ENCODE measurements at regions not wholly inside any gene's neighbourhood (a gene's known extent, or its start where the extent isn't known, plus 50 kb on each side); places are given as distances from the start of the nearest gene placed in this dataset.

DNA sequence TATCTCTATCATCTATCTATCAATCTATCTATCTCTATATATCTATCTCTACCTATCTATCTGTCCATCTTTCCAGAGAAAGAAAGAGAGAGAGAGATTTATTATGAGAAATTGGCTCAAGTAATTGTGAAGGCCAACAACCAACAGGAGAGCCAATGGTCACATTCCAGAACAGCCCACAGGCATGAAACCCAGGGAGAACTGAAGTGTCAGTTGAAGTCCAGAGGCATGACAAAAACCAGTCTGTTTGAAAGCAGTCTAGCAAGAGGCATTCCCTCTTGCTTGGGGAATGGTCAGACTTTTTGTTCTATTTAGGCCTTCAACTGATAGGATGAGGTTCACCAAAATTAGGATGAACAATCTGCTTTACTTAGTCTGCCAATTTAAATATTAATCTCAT, 87.6 kb upstream of the PLCXD3 start:
- Histone ChIP-seq H3K27me3 (replicated peaks; ENCODE audit: control insufficient read depth, insufficient read depth, low read length) (no peaks in the 10 kb centered on the region), H3K36me3 (ENCODE audit: control insufficient read depth, insufficient read depth, low read length) (no peaks in the 10 kb centered on the region), H3K4me3 (replicated peaks; ENCODE audit: low read depth, low read length) (no peak overlapping the region)
- TF ChIP-seq, protein P1, sequence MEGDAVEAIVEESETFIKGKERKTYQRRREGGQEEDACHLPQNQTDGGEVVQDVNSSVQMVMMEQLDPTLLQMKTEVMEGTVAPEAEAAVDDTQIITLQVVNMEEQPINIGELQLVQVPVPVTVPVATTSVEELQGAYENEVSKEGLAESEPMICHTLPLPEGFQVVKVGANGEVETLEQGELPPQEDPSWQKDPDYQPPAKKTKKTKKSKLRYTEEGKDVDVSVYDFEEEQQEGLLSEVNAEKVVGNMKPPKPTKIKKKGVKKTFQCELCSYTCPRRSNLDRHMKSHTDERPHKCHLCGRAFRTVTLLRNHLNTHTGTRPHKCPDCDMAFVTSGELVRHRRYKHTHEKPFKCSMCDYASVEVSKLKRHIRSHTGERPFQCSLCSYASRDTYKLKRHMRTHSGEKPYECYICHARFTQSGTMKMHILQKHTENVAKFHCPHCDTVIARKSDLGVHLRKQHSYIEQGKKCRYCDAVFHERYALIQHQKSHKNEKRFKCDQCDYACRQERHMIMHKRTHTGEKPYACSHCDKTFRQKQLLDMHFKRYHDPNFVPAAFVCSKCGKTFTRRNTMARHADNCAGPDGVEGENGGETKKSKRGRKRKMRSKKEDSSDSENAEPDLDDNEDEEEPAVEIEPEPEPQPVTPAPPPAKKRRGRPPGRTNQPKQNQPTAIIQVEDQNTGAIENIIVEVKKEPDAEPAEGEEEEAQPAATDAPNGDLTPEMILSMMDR (IDR thresholded peaks at IDR 0.05; ENCODE audit: insufficient read depth, low read length, poor library complexity, severe bottlenecking), result no peak
- no peak for DNase-seq (ENCODE audit: extremely low read depth, insufficient read length)

DNA sequence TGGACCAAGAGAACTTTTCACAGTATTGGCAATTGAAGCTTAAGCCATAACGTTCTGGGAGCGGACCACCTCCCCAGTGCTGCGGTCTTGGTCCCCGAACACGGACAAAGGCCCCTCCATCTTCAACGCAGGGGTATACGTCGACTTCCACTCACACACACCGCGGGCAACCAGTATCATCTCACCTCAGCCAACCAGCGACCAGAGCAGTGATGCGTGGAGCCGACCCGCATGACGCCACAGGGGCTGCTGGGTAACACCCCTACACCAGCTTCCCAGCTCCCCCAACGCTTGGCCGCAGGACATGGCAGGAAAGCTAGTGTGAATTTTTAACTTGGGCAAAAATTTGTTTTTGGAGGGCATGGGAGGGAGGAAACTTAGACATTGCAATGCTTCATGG, 77.3 kb upstream of the PLCXD3 start:
- Histone ChIP-seq H3K4me3 (replicated peaks; ENCODE audit: low read depth, low read length) (no peak overlapping the region), H3K36me3 (ENCODE audit: control insufficient read depth, insufficient read depth, low read length) (no peaks in the 10 kb centered on the region), H3K27me3 (replicated peaks; ENCODE audit: control insufficient read depth, insufficient read depth, low read length) (no peaks in the 10 kb centered on the region)
- TF ChIP-seq, protein P1 (IDR thresholded peaks at IDR 0.05; ENCODE audit: insufficient read depth, low read length, poor library complexity, severe bottlenecking), result no peak
- no peak for DNase-seq (ENCODE audit: extremely low read depth, insufficient read length)

DNA sequence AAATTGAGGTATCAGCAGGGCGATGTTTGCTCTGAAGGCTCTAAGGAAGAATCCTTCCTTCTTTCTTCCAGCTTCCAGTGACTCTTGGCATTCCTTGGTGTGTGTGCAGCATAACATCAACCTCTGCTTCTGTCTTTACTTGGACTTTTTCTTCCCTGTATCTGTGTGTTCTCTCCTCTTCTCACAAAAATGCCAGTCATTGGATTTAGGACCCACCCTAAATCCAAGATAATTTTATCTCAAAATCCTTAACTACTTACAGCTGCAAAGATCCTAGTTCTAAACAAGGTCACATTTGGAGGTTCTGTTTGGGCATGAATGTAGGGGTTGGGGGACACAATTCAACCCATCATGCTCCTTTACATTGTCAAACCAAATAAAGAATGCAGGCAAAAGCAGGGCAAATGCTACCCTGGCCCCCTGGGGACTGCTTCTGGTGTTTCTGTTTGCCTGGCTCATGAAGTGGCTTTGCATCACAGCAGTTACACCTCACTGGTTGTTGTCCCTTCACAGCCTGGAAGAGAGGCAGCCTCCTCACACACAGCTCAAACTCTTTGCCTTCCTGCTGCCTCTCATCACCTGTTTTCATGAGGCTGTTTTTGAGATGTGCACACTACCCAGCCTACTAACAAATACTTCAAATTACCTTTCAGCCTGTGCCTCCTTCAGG, 64.8 kb upstream of the PLCXD3 start:
- no peaks in the 10 kb centered on the region for H3K36me3 ChIP-seq (ENCODE audit: control insufficient read depth, insufficient read depth, low read length)
- H3K4me3 ChIP-seq (replicated peaks; ENCODE audit: low read depth, low read length), result no peak overlapping the region
- H3K27me3 ChIP-seq (replicated peaks; ENCODE audit: control insufficient read depth, insufficient read depth, low read length), result no peaks in the 10 kb centered on the region
- no peak for DNase-seq (ENCODE audit: extremely low read depth, insufficient read length)
- TF ChIP-seq, protein P1 (IDR thresholded peaks at IDR 0.05; ENCODE audit: insufficient read depth, low read length, poor library complexity, severe bottlenecking), result no peak

DNA sequence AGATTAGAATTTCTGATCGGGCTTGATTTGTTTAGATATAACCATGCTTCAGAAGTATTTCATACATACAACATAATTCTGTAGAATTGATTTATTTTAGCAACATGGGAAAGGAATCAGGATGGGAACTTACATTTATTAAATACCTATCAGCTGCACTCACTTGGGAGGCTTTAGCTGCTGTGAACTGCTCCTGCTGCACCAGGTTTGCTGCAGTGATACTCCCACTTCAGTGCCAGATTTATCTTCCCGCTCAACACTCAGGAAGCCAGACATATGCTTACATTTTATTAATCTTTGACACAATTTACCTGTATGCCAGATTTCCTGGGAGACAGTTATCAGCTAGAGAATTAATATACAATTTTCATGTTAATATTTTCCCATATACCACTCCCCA, 64.0 kb upstream of the PLCXD3 start:
- H3K27me3 ChIP-seq (replicated peaks; ENCODE audit: control insufficient read depth, insufficient read depth, low read length), result no peaks in the 10 kb centered on the region
- TF ChIP-seq, protein P1 (IDR thresholded peaks at IDR 0.05; ENCODE audit: insufficient read depth, low read length, poor library complexity, severe bottlenecking), result no peak
- H3K4me3 ChIP-seq (replicated peaks; ENCODE audit: low read depth, low read length), result no peak overlapping the region
- DNase-seq (ENCODE audit: extremely low read depth, insufficient read length), result no peak
- H3K36me3 ChIP-seq (ENCODE audit: control insufficient read depth, insufficient read depth, low read length), result no peaks in the 10 kb centered on the region
